ENCODE measurements at regions not wholly inside any gene's neighbourhood (a gene's known extent, or its start where the extent isn't known, plus 50 kb on each side); places are given as distances from the start of the nearest gene placed in this dataset.

GRCh38 chr3:104854468-104854867 is 512.2 kb upstream of the ALCAM start:
- H3K27ac ChIP-seq: no peak overlapping the region
- ChIA-PET CTCF (no interaction called here), POLR2A (ENCODE audit: low non-redundant PET) (no interaction called here)
- no peak for DNase-seq (ENCODE audit: low spot score)
- TF ChIP-seq CTCF (conservative IDR thresholded peaks at IDR 0.05; ENCODE audit: low read depth): no peak

GRCh38 chr3:104855702-104856101 is 511.0 kb upstream of the ALCAM start:
- no peak for TF ChIP-seq CTCF (conservative IDR thresholded peaks at IDR 0.05; ENCODE audit: low read depth)
- CTCF ChIA-PET: no interaction called here

GRCh38 chr3:104856741-104857140 is 510.0 kb upstream of the ALCAM start:
- POLR2A ChIA-PET (ENCODE audit: low non-redundant PET): no interaction called here

More at GRCh38 chr3:104855702-104856101, 511.0 kb upstream of the ALCAM start:
- POLR2A ChIA-PET (ENCODE audit: low non-redundant PET): no interaction called here
- H3K27ac ChIP-seq: no peak overlapping the region
- no peak for DNase-seq (ENCODE audit: low spot score)

GRCh38 chr3:104868291-104868690 is 498.4 kb upstream of the ALCAM start:
- no peak for DNase-seq (ENCODE audit: low spot score)
- no peak for TF ChIP-seq CTCF (conservative IDR thresholded peaks at IDR 0.05; ENCODE audit: low read depth)
- ChIA-PET POLR2A (ENCODE audit: low non-redundant PET) (no interaction called here), CTCF (no interaction called here)
- H3K27ac ChIP-seq: no peak overlapping the region

More at GRCh38 chr3:104856741-104857140, 510.0 kb upstream of the ALCAM start:
- no peak for DNase-seq (ENCODE audit: low spot score)
- no peak for TF ChIP-seq CTCF (conservative IDR thresholded peaks at IDR 0.05; ENCODE audit: low read depth)
- CTCF ChIA-PET: no interaction called here
- H3K27ac ChIP-seq: no peak overlapping the region

- no peak for TF ChIP-seq CTCF (conservative IDR thresholded peaks at IDR 0.05; ENCODE audit: low read depth)
- no peak overlapping the region for H3K27ac ChIP-seq
- CTCF ChIA-PET: no interaction called here
- no peak for DNase-seq (ENCODE audit: low spot score)
- POLR2A ChIA-PET (ENCODE audit: low non-redundant PET): no interaction called here
Measured at GRCh38 chr3:104870276-104870675, 496.4 kb upstream of the ALCAM start.

- ChIA-PET CTCF (no interaction called here), POLR2A (ENCODE audit: low non-redundant PET) (no interaction called here)
- no peak for TF ChIP-seq CTCF (conservative IDR thresholded peaks at IDR 0.05; ENCODE audit: low read depth)
- H3K27ac ChIP-seq: no peak overlapping the region
- DNase-seq (ENCODE audit: low spot score): no peak
Measured at GRCh38 chr3:104873331-104873730, 493.4 kb upstream of the ALCAM start.

GRCh38 chr3:104878395-104878794 is 488.3 kb upstream of the ALCAM start:
- TF ChIP-seq CTCF (conservative IDR thresholded peaks at IDR 0.05; ENCODE audit: low read depth): no peak
- ChIA-PET CTCF (no interaction called here), POLR2A (ENCODE audit: low non-redundant PET) (no interaction called here)
- no peak for DNase-seq (ENCODE audit: low spot score)
- no peak overlapping the region for H3K27ac ChIP-seq
